ENCODE measurements at regions not wholly inside any gene's neighbourhood (a gene's known extent, or its start where the extent isn't known, plus 50 kb on each side); places are given as distances from the start of the nearest gene placed in this dataset.

DNA sequence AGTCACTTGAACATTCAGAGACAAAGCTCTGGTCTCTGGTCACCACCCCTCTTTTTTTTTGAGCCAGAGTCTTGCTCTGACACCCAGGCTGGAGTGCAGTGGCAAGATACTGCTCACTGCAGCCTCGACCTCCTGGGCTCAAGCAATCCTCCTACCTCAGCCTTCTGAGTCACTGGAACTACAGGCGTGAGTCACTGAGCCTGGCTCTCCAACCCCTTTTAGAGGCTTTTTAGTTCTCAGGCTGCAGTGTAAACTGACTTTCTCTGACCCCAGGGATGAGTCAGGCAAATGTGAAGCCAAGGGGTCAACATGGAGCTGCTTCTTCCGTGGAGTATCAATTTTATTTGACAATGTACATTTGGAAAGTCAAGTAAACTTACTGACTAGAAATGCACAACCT, 229.2 kb downstream of the PTTG2 start:
- WGBS, 3 donors: 66 to 91% (median 76%) methylated on average over 3 of the region's 3 CpGs

DNA sequence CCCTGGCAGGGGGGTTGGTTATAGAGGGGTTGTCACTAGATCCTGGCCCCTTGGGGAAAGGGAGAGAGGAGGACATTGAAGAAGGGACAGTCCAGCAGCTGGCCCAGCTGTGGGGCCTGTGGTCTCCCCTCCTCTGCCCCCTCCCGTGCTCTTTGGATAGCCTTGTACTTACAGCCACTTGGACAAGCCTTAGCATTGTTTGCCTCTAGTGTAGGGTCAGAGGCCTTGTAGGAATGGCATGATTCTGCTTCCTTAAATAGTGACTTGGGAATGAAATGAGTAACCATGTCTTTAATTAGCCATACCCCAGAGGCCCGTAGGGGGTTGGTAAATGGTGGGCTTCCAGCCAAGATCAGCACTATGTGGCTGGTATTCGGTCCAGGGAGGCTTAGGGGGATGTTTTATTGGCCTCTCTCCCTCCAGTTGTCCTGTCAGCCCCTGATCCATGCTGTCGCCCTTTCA, 230.6 kb downstream of the PTTG2 start:
- 37 to 56% (median 43%) methylated on average over 3 to 4 of the region's 4 CpGs for WGBS, 3 donors
- H3K27ac ChIP-seq (ENCODE audit: low read depth, low read length): no peak overlapping the region

More for the DNA sequence above, 229.2 kb downstream of the PTTG2 start:
- H3K27ac ChIP-seq (ENCODE audit: low read depth, low read length): no peak overlapping the region

DNA sequence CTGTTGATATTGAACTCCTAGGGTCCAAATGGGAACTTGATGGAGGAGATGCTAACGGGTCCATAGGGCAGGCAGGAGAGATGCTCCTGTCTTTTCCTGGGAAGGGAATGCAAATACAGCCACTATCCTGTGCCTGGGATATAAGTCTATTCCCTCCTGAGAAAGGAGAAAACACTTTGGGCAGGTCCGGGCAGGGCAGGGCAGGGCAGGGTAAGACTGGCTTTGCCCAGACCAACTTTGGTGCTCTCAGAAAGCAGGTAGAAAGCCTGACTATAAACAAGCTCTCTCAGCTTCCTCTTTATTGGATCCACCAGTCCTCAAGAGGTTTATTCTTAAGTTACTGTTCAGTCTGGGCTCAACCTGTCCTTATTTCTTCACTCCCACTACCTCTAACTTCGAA, 232.3 kb downstream of the PTTG2 start:
- 90 to 94% (median 92%) methylated on average over 3 of the region's 3 CpGs for WGBS, 3 donors
- no peak overlapping the region for H3K27ac ChIP-seq (ENCODE audit: low read depth, low read length)

DNA sequence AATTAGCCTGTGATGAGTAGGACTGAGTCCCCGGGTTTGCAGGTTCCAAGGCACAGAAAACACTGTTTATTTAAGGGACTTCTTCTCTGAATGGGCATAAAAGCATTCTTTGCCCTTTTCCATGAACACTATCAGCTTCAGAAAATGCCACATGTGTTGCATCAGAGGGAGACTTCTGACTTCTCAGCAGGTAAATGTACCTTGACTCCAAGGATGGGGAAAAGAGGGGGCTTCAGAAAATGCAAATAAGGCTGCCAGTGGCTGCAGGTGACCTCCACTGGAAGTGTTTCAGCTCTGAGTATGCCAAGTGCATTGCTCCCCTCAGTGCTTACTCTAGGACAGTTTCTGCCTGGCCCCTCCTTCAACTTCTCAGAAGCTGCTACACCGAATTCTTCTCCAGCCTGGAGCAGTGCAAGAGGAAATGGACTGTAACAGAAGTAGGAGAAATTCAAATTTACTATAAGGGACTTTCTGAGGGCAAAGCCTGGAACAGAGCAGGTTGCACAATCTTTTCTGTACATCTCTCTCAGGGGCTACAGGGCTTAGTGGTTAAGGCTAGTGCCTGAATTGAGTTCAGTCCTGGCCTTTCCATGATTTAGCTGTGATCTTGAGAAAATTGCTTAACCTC, 233.2 kb downstream of the PTTG2 start:
- WGBS, 3 donors: 54 to 64% (median 56%) methylated on average over 2 of the region's 2 CpGs
- no peak overlapping the region for H3K27ac ChIP-seq (ENCODE audit: low read depth, low read length)

DNA sequence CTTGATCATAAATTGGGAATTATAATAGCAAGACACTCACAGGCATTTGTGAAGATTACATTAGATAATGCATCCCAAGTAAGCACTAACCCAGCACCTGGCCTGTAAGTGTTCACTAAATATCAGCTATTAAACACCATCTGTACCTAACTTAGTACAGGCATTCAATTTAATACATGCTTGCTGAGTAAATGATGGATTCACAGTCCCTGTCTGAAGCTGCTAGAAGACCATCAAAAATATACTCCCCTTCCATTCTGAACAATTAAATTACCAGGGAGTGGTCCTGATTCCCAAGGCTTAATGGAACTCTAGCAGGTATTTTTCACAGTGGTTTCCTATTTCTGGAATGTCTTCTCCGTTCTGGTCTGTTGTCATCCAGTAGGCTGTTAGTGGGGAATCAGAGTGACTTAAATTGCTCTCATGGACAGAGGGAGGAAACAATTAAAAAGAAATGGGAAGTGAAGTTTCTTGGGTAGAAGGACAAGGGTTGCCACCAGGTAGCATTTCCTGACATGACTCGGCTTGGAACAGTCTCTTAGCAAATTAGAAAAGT, 233.9 kb downstream of the PTTG2 start:
- no peak overlapping the region for H3K27ac ChIP-seq (ENCODE audit: low read depth, low read length)
- 43 to 78% (median 46%) methylated on average over 2 of the region's 2 CpGs for WGBS, 3 donors

DNA sequence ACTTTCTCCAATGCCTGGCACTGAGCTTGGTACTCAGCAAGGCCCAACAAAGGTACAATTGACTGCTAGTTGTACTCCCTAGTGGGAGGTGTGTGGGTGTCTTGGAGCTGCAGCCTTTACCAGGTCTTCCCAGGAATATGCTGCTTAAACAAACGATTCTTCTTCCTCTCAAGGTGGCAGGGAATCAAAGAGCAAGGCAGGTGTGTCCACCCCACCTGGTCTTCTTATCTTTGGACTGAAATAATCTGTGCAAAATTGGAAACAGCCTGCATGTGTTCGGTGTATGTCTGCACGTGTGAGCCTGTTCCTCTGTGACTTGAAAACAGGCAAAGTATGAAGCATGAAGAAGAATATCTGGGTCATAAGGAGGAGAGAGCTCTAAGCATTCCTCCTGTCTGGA, 235.3 kb downstream of the PTTG2 start:
- WGBS, 3 donors: 51 to 75% (median 55%) methylated on average over 3 of the region's 3 CpGs
- H3K27ac ChIP-seq (ENCODE audit: low read depth, low read length): no peak overlapping the region

DNA sequence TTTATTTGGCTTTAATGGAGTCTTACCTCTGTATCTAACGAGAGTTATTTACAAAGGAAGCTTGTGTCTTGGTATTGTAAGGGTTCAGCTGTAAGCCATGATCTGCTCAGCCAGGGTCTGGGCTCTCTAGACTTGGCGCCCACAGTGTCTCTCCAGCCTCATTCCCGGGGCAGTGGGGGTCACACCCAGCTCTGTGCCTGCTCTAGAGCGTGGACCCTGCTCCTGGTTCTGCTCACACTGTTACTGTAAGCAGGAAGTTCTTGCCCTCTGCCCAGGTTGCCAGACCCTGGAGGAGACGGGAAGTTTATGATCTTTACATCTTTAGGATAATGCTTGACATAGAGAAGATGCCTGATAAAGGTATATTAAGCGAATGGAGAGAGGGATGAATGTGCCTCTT, 235.7 kb downstream of the PTTG2 start:
- no peak overlapping the region for H3K27ac ChIP-seq (ENCODE audit: low read depth, low read length)
- 73 to 86% (median 75%) methylated on average over 6 of the region's 6 CpGs for WGBS, 3 donors

DNA sequence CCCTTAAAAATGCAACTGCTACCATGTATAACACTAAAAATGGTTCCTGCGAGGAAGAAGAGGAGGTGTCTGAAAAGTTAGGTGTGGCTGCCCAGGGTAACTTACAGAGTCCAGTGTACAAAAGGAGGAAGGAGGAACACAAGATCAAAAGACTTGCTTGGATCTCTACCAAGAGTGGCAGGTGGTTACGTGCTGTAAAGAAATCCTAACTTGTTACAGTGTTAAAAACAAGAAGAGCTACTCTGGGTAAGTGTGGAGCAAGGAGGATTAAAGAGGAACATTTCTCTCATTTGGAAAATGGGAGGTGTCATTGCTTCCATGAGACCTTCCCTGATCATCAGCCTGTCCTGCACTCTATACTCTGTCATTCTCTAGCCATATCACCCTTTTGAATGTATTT, 242.0 kb downstream of the PTTG2 start:
- no peak overlapping the region for H3K27ac ChIP-seq (ENCODE audit: low read depth, low read length)
- WGBS, 3 donors: 37 to 59% (median 42%) methylated on average over 2 of the region's 2 CpGs

DNA sequence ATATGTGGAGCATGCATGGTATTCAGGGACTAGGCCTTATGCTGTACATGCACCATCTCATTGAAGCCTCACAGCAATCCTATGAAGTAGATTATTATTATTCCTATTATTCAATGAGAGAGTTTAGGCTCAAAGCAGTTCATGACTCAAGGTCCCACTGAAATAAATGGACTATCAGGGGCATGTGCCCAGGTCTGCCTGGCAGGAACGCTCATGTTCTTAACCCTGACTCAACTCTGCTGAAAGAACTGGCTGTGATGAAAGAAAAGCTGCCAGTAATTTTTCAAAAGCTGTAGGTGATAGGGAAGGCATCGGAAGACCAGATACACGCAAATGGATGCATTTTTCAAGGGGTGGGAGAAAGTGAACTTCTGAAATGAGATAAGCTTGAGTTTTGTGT, 243.4 kb downstream of the PTTG2 start:
- 80 to 94% (median 92%) methylated on average over 3 of the region's 3 CpGs for WGBS, 3 donors
- H3K27ac ChIP-seq (ENCODE audit: low read depth, low read length): no peak overlapping the region

DNA sequence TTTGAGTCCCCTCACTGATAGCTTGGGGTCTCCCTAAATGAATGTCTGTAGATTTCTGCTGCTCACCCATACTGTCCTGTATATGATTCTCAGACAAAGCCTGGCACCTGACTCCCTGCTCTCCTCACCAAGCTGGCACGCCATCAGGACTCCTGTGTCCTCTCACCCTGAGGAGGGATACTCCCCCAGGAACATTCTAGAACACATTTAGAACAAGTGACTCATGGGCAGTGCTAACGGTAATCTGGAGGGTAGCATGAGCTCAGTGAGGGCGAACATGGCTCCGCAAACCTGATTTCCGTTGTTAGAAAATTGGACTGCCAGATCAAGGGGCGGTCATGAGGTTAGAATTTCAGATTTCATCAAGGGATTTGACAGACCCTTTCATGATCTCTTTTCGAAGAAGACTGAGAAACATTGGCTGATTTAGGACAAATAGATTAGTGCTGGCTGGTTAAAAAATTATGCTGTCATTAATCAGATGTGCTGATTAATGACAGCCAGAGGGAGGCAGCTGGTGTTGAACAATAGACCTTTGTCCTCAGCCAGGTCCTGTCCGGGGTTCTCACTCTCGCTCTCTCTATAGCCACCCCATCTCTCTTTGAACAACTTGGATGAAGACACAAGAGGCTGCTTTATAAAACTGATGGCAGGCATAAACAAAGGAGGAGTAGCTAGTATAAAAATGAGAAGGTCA, 244.3 kb downstream of the PTTG2 start:
- H3K27ac ChIP-seq (ENCODE audit: low read depth, low read length): no peak overlapping the region
- 83 to 93% (median 86%) methylated on average over 9 of the region's 9 CpGs for WGBS, 3 donors

DNA sequence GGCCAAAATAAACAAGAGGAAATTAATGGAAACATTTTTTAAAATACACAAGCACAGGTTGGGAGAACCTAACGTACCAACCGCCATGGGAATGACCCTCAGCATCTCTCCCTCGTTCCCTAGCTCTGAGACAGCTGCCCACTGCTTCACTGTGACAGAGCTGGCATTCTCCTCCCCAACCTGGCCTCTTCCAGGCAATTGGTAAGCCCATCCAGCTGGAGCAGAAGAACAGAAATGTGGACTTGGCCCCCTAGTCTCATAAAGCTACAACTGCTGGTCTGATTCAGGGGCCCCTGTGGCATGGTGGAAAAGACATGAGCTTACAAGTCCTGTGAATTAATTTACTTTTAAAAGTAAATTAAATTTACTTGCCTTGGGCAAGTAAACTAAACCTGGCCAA, 245.1 kb downstream of the PTTG2 start:
- no peak overlapping the region for H3K27ac ChIP-seq (ENCODE audit: low read depth, low read length)
- 57 to 95% (median 93%) methylated on average over 3 of the region's 3 CpGs for WGBS, 3 donors

DNA sequence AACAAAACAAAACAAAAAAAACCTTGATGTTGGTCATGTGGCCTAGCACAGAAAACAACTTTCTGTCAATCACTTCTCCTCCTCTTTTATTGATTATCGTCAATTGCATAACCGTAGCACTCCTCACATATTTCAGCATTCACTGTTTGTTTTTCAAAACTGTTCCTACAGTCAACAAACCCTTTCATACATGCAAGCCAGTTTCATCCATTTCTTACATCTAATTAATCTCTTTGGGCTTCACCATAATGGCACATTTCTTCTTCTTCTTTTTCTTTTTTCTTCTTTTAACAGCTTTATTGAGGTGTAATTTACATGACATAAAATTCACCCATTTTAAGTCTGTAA, 246.9 kb downstream of the PTTG2 start:
- no peak overlapping the region for H3K27ac ChIP-seq (ENCODE audit: low read depth, low read length)
- 68 to 97% (median 96%) methylated on average over 2 of the region's 2 CpGs for WGBS, 3 donors

DNA sequence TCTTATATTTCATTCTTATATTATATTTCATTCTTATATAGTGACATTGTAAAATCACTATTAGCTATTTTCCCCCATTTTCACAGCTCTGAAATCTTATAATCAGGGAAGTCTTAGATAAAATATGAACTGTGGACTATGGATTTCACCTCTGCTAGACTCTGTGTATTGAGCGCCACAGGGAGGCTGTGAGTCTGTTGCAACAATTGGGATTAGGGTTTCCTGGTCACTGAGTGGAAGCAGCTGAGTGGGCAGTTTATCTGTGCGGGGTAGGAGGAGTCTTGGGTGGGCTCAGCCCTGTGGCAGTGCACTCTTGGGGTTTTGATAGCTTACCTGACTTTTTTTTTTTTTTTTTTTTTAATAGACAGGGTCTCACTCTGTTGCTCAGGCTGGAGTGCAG, 249.5 kb downstream of the PTTG2 start:
- 86 to 88% (median 86%) methylated on average over 2 of the region's 2 CpGs for WGBS, 3 donors

DNA sequence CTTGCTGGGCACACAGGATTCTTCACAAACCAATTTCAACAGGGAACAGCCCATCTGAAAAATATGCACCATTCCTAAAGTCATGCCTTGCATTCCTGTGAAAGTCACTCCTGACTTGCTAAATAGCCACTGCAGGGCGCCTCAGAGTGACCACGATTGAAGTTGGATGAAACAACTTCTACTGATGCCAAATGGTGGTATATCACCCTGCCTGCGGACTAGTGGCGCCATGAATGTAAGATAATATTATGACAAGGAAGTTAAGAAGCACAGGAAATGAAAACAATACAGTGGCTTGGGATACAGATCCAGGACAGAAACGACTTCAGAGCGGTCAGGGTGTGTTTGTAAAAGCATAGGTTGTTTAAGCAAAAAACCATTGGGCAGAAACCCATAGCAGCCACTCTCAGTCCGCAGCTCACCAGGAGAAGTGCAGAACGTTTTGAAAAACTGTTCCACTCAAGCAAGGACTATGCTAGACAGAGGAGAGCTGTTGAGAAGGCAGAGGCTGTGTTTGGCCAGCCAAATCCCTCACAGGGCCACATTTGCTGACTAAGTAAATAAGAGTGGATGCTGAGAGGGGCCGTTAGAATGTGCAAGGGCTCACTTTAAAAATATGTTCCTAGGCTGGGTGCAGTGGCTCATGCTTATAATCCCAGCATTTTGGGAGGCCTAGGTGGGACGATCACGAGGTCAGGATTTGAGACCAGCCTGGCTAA, 250.4 kb downstream of the PTTG2 start:
- H3K27ac ChIP-seq (ENCODE audit: low read depth, low read length): no peak overlapping the region
- 67 to 74% (median 69%) methylated on average over 11 of the region's 11 CpGs for WGBS, 3 donors

More for the DNA sequence above, 249.5 kb downstream of the PTTG2 start:
- H3K27ac ChIP-seq (ENCODE audit: low read depth, low read length): no peak overlapping the region

DNA sequence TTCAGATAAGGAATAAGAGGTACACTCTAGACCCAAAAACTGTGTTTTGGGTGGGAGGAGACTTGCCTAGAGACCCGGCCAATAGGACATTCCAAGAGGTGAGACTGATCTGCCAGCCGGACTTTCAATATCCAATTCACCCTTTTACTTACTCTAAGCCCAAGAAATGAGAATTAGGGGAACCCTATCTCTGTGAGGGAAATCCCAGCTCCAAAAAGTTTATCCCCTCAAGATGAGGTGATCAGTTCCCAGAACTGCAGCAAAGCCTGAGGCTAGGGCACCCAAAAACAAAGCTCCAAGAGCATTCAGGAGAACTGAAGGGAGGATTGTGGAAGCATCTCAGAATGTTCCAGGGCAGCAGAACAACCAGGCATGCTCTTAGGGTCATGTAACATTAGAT, 251.7 kb downstream of the PTTG2 start:
- H3K27ac ChIP-seq (ENCODE audit: low read depth, low read length): no peak overlapping the region
- WGBS, 3 donors: 63 to 89% (median 84%) methylated on average over 2 of the region's 2 CpGs

DNA sequence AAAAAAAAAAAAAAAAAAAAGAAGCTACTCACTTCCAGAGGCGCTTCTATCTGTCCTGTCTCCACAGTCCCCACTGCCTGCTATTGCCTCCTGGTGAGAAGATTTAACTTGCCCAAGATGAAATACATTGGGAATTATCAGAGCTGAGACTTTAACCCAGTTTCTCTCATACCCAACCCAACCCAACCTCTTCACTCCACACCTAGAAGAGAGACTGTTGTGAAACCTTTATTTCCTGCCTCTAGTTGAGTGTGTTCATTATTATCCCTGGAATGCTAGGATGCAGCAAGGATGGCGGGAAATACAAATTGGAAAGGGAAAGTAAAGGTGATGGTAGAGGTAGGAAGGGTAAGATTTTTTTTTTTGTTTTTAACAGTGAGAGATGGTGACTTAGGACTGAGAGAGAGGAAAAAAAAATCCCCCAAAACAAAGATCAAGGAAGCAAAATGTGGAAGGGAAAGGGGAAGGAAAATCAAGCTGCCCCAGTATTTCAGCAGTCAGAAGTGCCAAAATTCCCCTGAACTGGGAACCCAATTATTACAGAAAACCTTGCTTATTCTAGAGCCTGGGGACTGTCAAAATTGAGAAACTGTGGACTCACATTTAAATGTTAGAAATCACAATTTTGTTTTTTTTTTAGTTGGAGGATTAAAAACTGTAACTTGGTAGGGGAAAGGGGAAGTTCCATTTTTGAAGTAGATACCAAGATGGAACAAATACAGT, 253.0 kb downstream of the PTTG2 start:
- 92 to 97% (median 94%) methylated on average over 2 of the region's 2 CpGs for WGBS, 3 donors
- no peak overlapping the region for H3K27ac ChIP-seq (ENCODE audit: low read depth, low read length)

DNA sequence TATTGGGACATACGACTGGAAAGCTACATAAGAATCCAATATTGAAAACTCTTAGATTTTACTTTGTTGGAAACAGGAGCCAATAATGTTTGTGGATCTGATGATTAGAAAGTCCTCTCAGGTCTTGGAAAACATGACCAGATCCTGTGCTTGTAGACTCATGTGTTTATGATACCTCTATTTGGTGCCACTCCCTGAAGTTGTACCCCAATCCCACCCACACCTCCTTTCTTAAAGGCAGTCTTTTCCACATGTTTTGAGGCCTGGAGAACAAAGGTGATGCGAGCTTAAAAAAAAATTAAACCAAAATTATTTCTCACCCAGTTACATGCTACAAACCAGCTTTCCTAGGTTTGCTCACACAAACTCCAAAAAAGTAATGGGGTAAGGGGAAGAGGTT, 262.7 kb downstream of the PTTG2 start:
- H3K27ac ChIP-seq (ENCODE audit: low read depth, low read length): no peak overlapping the region
- WGBS, 3 donors: 83 to 93% (median 85%) methylated on average over 2 of the region's 2 CpGs

DNA sequence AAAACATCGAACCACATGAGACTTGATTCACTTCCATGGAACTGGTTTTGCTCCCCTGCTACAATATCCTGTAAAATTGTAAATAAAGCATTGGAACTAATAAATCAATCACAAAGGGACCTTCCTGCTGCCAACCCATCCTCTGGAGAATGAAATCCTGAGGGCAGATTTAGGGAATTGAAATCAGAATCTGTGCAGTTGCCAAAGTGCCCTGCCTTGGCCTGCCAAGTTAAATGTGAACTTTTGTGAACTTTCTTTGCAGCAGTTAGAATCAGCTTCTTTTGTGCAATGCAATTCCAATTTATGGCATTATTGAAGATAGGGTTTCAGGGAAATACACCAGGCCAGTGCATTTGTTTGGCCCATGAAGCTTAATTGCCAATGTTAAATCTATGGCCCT, 263.1 kb downstream of the PTTG2 start:
- H3K27ac ChIP-seq (ENCODE audit: low read depth, low read length): no peak overlapping the region
- 0 to 27% (median 0%) methylated on average over 1 of the region's 1 CpG for WGBS, 3 donors

DNA sequence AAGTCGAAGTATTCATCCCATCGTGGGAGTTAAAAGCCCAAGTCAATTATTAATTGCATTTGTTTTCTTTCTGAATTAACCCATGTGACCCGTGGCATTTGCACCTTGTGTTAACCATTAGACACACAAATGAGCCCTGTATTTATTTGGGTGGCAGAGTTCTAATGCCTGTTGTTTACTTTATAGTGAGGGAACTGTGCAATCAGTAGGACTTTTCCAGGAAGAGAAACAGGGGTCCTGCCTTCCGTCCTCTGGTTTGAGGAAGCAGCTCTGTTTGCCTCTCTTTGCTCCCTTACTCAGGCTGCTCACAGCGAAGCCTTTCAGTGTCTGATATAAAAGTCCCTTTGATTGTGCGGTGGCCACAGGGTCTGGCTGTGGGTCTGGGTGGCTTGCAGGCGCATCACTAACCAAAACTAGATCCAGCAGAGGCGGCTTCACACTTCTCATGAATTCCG, 263.6 kb downstream of the PTTG2 start:
- no peak overlapping the region for H3K27ac ChIP-seq (ENCODE audit: low read depth, low read length)
- WGBS, 3 donors: 33 to 61% (median 54%) methylated on average over 9 of the region's 9 CpGs
